C4-2B (cell line): ENCODE measurements at regions not wholly inside any gene's neighbourhood (a gene's known extent, or its start where the extent isn't known, plus 50 kb on each side); places are given as distances from the start of the nearest gene placed in this dataset.

Experiments
- ZFX ChIP-seq: fragments of 450-650 bp; IDR thresholded peaks from 2 replicates; pipeline ENCODE4 v1.6.1; 2017
- TF ChIP-seq, protein P1 (sequence below): fragments of 450-650 bp; conservative IDR thresholded peaks from 2 replicates; pipeline ENCODE4 v1.5.1; 2017; ENCODE audit warnings: mild to moderate bottlenecking

DNA sequence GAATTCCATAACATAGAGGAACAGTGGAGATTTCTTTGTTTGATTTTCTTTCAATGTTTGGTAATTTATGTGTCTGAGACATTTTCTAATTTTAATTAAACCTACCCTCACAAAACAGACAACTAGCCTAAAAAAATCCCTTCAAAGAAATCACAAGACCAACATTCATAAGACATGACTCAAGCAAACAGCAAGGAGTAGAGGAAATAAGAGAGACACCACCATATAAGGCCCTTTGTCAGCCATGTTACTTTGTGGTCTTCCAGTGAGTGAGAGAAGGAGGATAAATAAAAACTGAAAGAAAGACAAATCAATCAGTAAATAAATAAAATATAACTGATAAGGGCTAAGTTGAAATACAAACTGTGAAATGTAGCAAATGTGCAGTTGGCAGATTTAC lies 830.8 kb upstream of the SLC39A10 start:
- TF ChIP-seq, protein P1, sequence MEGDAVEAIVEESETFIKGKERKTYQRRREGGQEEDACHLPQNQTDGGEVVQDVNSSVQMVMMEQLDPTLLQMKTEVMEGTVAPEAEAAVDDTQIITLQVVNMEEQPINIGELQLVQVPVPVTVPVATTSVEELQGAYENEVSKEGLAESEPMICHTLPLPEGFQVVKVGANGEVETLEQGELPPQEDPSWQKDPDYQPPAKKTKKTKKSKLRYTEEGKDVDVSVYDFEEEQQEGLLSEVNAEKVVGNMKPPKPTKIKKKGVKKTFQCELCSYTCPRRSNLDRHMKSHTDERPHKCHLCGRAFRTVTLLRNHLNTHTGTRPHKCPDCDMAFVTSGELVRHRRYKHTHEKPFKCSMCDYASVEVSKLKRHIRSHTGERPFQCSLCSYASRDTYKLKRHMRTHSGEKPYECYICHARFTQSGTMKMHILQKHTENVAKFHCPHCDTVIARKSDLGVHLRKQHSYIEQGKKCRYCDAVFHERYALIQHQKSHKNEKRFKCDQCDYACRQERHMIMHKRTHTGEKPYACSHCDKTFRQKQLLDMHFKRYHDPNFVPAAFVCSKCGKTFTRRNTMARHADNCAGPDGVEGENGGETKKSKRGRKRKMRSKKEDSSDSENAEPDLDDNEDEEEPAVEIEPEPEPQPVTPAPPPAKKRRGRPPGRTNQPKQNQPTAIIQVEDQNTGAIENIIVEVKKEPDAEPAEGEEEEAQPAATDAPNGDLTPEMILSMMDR = no peak
- no peak for TF ChIP-seq ZFX
